ENCODE measurements at regions not wholly inside any gene's neighbourhood (a gene's known extent, or its start where the extent isn't known, plus 50 kb on each side); places are given as distances from the start of the nearest gene placed in this dataset.

- TF ChIP-seq CTCF (conservative IDR thresholded peaks at IDR 0.05) (no peak), EZH2 (IDR thresholded peaks at IDR 0.05; ENCODE audit: low read depth) (no peak)
Observed at GRCh38 chr6:93968126-93968525, 548.8 kb upstream of the EPHA7 start.
